ENCODE measurements at regions not wholly inside any gene's neighbourhood (a gene's known extent, or its start where the extent isn't known, plus 50 kb on each side); places are given as distances from the start of the nearest gene placed in this dataset.

- TF ChIP-seq EZH2 (IDR thresholded peaks at IDR 0.05; ENCODE audit: insufficient read depth, poor library complexity, severe bottlenecking) (no peak), EZH2phosphoT487 (IDR thresholded peaks at IDR 0.05; ENCODE audit: insufficient read depth, low read depth) (no peak)
Measured at GRCh38 chr10:88069338-88069737, 205.9 kb downstream of the PTEN start.
